ENCODE measurements at regions not wholly inside any gene's neighbourhood (a gene's known extent, or its start where the extent isn't known, plus 50 kb on each side); places are given as distances from the start of the nearest gene placed in this dataset.

DNA sequence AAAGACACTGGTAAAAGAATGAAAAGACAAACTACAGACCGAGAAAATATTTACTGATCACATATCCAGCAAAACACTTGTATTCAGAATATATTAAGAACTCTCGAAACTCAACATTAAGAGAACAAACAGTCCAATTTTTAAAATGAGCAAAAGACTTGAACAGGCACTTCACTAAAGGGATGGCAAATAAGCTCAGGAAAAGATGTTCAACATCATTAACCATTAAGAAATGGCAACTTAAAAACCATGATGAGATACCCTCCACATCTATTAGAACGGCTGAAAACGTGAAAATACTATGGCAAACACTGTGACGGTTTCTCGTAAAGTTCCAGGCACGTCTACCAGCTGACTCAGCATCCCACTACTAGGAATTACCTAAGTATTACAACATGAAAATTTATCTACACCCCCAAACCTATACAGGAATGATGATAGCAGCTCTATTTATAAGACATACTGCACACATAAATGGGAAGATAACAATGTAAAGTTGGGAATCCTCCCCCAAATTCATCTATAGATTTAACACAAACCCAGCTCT lies 86.1 kb upstream of the PROK2 start:
- Histone ChIP-seq H3K14ac (ENCODE audit: insufficient read depth, low read length) (no peak overlapping the region), H3K23me2 (ENCODE audit: insufficient read length, low read depth, low read length, poor library complexity, severe bottlenecking) (no peaks in the 10 kb centered on the region), H2AK5ac (ENCODE audit: insufficient read length, low read length) (no peak overlapping the region), H3K9ac (ENCODE audit: extremely low read depth, insufficient read length, low read length) (no peak overlapping the region), H4K5ac (ENCODE audit: insufficient read length, low read depth, low read length) (no peak overlapping the region), H2BK15ac (ENCODE audit: low read depth, low read length) (no peak overlapping the region), H3T11ph (ENCODE audit: low read length) (no peak overlapping the region), H3K4ac (ENCODE audit: low read depth, low read length) (no peak overlapping the region), H2AFZ (ENCODE audit: low read length) (no peak overlapping the region), H4K91ac (ENCODE audit: insufficient read length, low read depth, low read length) (no peak overlapping the region), H2BK5ac (ENCODE audit: insufficient read length, low read length) (no peak overlapping the region), H2BK12ac (ENCODE audit: insufficient read length, low read depth, low read length) (no peak overlapping the region), H3K4me2 (ENCODE audit: insufficient read depth, insufficient read length, low read length) (no peak overlapping the region), H3K27me3 (ENCODE audit: insufficient read depth, low read length) (no peaks in the 10 kb centered on the region), H3K9me3 (ENCODE audit: control insufficient read depth, low read depth, low read length) (no peaks in the 10 kb centered on the region), H2BK20ac (ENCODE audit: low read depth, low read length, poor library complexity, severe bottlenecking) (no peak overlapping the region), H3K79me2 (ENCODE audit: insufficient read depth, low read length) (no peaks in the 10 kb centered on the region), H3K4me1 (ENCODE audit: insufficient read depth, low read length) (peaks cover 2% of the 10 kb centered on the region; the same call in 1 of the 2 replicates), H2BK120ac (ENCODE audit: low read depth, low read length, poor library complexity, severe bottlenecking) (no peak overlapping the region), H3K18ac (ENCODE audit: insufficient read length, low read depth, low read length) (no peak overlapping the region), H4K8ac (replicated peaks; ENCODE audit: insufficient read length, low read depth, low read length) (no peak overlapping the region), H3K27ac (ENCODE audit: insufficient read length, low read depth, low read length) (no peak overlapping the region), H3K79me1 (ENCODE audit: insufficient read depth, low read depth, low read length, poor library complexity, severe bottlenecking) (no peaks in the 10 kb centered on the region), H4K20me1 (ENCODE audit: control insufficient read depth, insufficient read depth, insufficient read length) (no peaks in the 10 kb centered on the region), H3K23ac (ENCODE audit: insufficient read length, low read depth, low read length) (no peak overlapping the region), H3K56ac (ENCODE audit: insufficient read length, low read depth, low read length) (no peak overlapping the region)
- Mint-ChIP-seq H3K27me3 (ENCODE audit: low read depth) (no peaks in the 10 kb centered on the region), H3K36me3 (ENCODE audit: insufficient read depth in 1 of 3, low read depth in 3 of 3) (no peaks in the 10 kb centered on the region; a peak in 1 of 7 replicates), H3K4me3 (no peak overlapping the region), H3K27ac (no peak overlapping the region), H3K9me3 (peaks cover 0 to 7% of the 10 kb centered on the region in 2 experiments; a peak in 2 of 5 replicates), H3K4me1 (peaks cover 26 to 28% of the 10 kb centered on the region in 2 experiments)
- WGBS (ENCODE audit: extremely low coverage, insufficient read length, low lambda C conversion rate), result no CpG with 5 or more reads among the region's 7 CpGs
- TF ChIP-seq, protein P1, sequence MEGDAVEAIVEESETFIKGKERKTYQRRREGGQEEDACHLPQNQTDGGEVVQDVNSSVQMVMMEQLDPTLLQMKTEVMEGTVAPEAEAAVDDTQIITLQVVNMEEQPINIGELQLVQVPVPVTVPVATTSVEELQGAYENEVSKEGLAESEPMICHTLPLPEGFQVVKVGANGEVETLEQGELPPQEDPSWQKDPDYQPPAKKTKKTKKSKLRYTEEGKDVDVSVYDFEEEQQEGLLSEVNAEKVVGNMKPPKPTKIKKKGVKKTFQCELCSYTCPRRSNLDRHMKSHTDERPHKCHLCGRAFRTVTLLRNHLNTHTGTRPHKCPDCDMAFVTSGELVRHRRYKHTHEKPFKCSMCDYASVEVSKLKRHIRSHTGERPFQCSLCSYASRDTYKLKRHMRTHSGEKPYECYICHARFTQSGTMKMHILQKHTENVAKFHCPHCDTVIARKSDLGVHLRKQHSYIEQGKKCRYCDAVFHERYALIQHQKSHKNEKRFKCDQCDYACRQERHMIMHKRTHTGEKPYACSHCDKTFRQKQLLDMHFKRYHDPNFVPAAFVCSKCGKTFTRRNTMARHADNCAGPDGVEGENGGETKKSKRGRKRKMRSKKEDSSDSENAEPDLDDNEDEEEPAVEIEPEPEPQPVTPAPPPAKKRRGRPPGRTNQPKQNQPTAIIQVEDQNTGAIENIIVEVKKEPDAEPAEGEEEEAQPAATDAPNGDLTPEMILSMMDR (conservative IDR thresholded peaks at IDR 0.05), result no peak
- DNase-seq, result no peak

All from H9 (cell line).